A549 (cell line): ENCODE measurements at regions not wholly inside any gene's neighbourhood (a gene's known extent, or its start where the extent isn't known, plus 50 kb on each side); places are given as distances from the start of the nearest gene placed in this dataset.

ENCODE experiments used
- ATAC-seq, 2 experiments: fragments of 200-7000 bp in 1 of 2; fragments of >200 bp in 1 of 2; cut with Nextera tagmentation in 1 of 2; cut with Tn5 transposase in 1 of 2; 3 replicates each; pipeline versions ENCODE4 v1.8.0 to v1.9.1; 2018 to 2020; ENCODE audit warnings: mild to moderate bottlenecking in 1 of 2, moderate library complexity in 1 of 2
- CTCF ChIA-PET: fragments of 300-600 bp; sonication (Branson Sonifier 250); formaldehyde crosslinking; extraction: SDS; loops from one replicate; lab custom pipeline; 2021; ENCODE audit warnings: antibody characterized with exemption, inconsistent platforms; lab: Yijun Ruan, JAX
- POLR2A ChIA-PET: fragments of 350-600 bp; formaldehyde crosslinking; extraction: SDS; loops from one replicate; lab custom pipeline; 2021; ENCODE audit warnings: antibody characterized with exemption, inconsistent platforms; lab: Yijun Ruan, JAX
- DNase-seq, 2 experiments: peaks; one replicate each; pipeline versions ENCODE4 v3.0.0 to v3.0.0-alpha.2; 2011 to 2016; ENCODE audit warnings: low read depth in 1 of 2, low spot score in 1 of 2
- FAIRE-seq: peaks from 2 replicates; lab custom pipeline; 2011; peaks lifted over from hg19 to GRCh38; lab: Jason Lieb, UNC
- H3K27ac ChIP-seq, 2 experiments: fragments of >200 bp; sonication (Bioruptor Twin); formaldehyde crosslinking; 3 replicates each; pipeline ENCODE4 v1.5.1; 2016 to 2017
- H3K4me1 ChIP-seq: fragments of >200 bp; sonication (Bioruptor Twin); formaldehyde crosslinking; 3 replicates; pipeline ENCODE4 v1.6.1; 2016
- H3K4me2 ChIP-seq: fragments of >200 bp; sonication (Bioruptor Twin); formaldehyde crosslinking; 3 replicates; pipeline ENCODE4 v1.6.1; 2016
- H3K4me3 ChIP-seq: fragments of >200 bp; sonication (Bioruptor Twin); formaldehyde crosslinking; 3 replicates; pipeline ENCODE4 v1.5.1; 2016
- H3K9me3 ChIP-seq: fragments of >200 bp; sonication (Bioruptor Twin); formaldehyde crosslinking; 3 replicates; pipeline ENCODE4 v1.6.1; 2016
- BHLHE40 ChIP-seq: IDR thresholded peaks from 2 replicates; pipeline ENCODE4 v1.6.1; 2012; ENCODE audit warnings: low read depth, low read length, inconsistent platforms
- CBX2 ChIP-seq: fragments of 200-600 bp; sonication (generic); IDR thresholded peaks from 2 replicates; pipeline ENCODE4 v1.6.1; 2016; ENCODE audit warnings: low read depth, mild to moderate bottlenecking, borderline replicate concordance
- CHD4 ChIP-seq: fragments of 200-600 bp; sonication (generic); IDR thresholded peaks from 2 replicates; pipeline ENCODE4 v1.6.1; 2016; ENCODE audit warnings: antibody characterized with exemption, mild to moderate bottlenecking, borderline replicate concordance
- CTCF ChIP-seq: fragments of >200 bp; sonication (Bioruptor Twin); formaldehyde crosslinking; IDR thresholded peaks from 3 replicates; pipeline ENCODE4 v1.5.1; 2016
- E2F6 ChIP-seq: IDR thresholded peaks from 2 replicates; pipeline ENCODE4 v1.6.1; 2012; ENCODE audit warnings: low read depth, borderline replicate concordance
- EHF ChIP-seq: fragments of 250-450 bp; sonication (Bioruptor Pico); IDR thresholded peaks from 2 replicates; pipeline ENCODE4 v1.5.0; 2020; ENCODE audit warnings: mild to moderate bottlenecking
- ELK1 ChIP-seq: fragments of 150-350 bp; IDR thresholded peaks from 2 replicates; pipeline ENCODE4 v1.6.1; 2014; ENCODE audit warnings: low read depth, mild to moderate bottlenecking, low read length
- ESRRA ChIP-seq: fragments of 150-350 bp; IDR thresholded peaks from 2 replicates; pipeline ENCODE4 v1.6.1; 2014; ENCODE audit warnings: mild to moderate bottlenecking, low read length, borderline replicate concordance
- FOSL2 ChIP-seq, 2 experiments: fragments of 450-650 bp in 1 of 2; fragments of >200 bp in 1 of 2; sonication (Bioruptor Twin) in 1 of 2; formaldehyde crosslinking; IDR thresholded peaks; 2 replicates each; pipeline versions ENCODE4 v1.5.0 to v1.6.1; 2016 to 2020; ENCODE audit warnings: mild to moderate bottlenecking in 1 of 2, moderate library complexity in 1 of 2
- HDAC2 ChIP-seq: fragments of 200-600 bp; sonication (generic); IDR thresholded peaks from 2 replicates; pipeline ENCODE4 v1.6.1; 2016
- HES2 ChIP-seq: fragments of >200 bp; sonication (Bioruptor Twin); formaldehyde crosslinking; IDR thresholded peaks from 2 replicates; pipeline ENCODE4 v1.6.1; 2016
- PBX3 ChIP-seq: IDR thresholded peaks from 2 replicates; pipeline ENCODE4 v1.6.1; 2012
- POLR2A ChIP-seq: IDR thresholded peaks from 2 replicates; pipeline ENCODE4 v1.6.1; 2012; ENCODE audit warnings: mild to moderate bottlenecking, low read length
- POLR2AphosphoS2 ChIP-seq: conservative IDR thresholded peaks from 2 replicates; pipeline ENCODE4 v1.6.1; 2012; ENCODE audit warnings: low read length, improper control_type of control experiment, inconsistent platforms
- ZFP36 ChIP-seq: fragments of 450-650 bp; IDR thresholded peaks from 2 replicates; pipeline ENCODE4 v1.6.1; 2014; ENCODE audit warnings: borderline replicate concordance; ENCODE audit not compliant: partially characterized antibody
- ZNF302 ChIP-seq: fragments of 250-450 bp; sonication (Bioruptor Pico); IDR thresholded peaks from 2 replicates; pipeline ENCODE4 v1.9.0; 2021; ENCODE audit warnings: inconsistent platforms, mild to moderate bottlenecking, moderate library complexity
- ZSCAN20 ChIP-seq: fragments of 250-450 bp; sonication (Bioruptor Pico); IDR thresholded peaks from 2 replicates; pipeline ENCODE4 v1.8.0; 2022; ENCODE audit warnings: mild to moderate bottlenecking, moderate library complexity
- WGBS: methylation state at CpG from one replicate; pipeline ENCODE4 v1.1.6; 2017; ENCODE audit errors: missing lambda C conversion rate; 5-methylcytosine and 5-hydroxymethylcytosine counted together

GRCh38 chr2:599601-600000 lies 77.6 kb downstream of the TMEM18 start:
- POLR2A ChIA-PET = no interaction called here
- Histone ChIP-seq H3K9me3 (no peaks in the 10 kb centered on the region; the same call in 2 of the 3 replicates), H3K27ac (no peak overlapping the region), H3K4me2 (no peak overlapping the region), H3K4me3 (no peak overlapping the region), H3K4me1 (no peaks in the 10 kb centered on the region)
- 35% methylated on average over 8 of the region's 8 CpGs for WGBS
- DNase-seq (no peak), ATAC-seq (no peak), FAIRE-seq (no peak)
- CTCF ChIA-PET = interaction anchor here (1.1 kb wide), 1 partner anchor 11 kb away, joined by 3 read pairs; no protein-coding TSS in a partner anchor
- TF ChIP-seq CHD4 = no peak
- no peak for TF ChIP-seq ZFP36
- no peak for TF ChIP-seq BHLHE40
- TF ChIP-seq ZNF302 (CRISPR knock-in tag) = no peak
- TF ChIP-seq CBX2 = no peak

- no peaks in the 10 kb centered on the region; the same call in 2 of the 3 replicates for H3K9me3 ChIP-seq
- H3K4me2 ChIP-seq = no peak overlapping the region
- no peak overlapping the region for H3K4me3 ChIP-seq
- FAIRE-seq (no peak), DNase-seq (no peak), ATAC-seq (no peak; a peak in 1 of 6 replicates)
- no peaks in the 10 kb centered on the region for H3K4me1 ChIP-seq
- CTCF ChIA-PET = interaction anchor here (1.1 kb wide), 1 partner anchor 12 kb away, joined by 3 read pairs; no protein-coding TSS in a partner anchor
- TF ChIP-seq ELK1 = no peak
- no peak for TF ChIP-seq CTCF
- no peak for TF ChIP-seq PBX3
- TF ChIP-seq ZNF302 (CRISPR knock-in tag) = no peak
- TF ChIP-seq HDAC2 = no peak
- TF ChIP-seq ZFP36 = no peak
- TF ChIP-seq POLR2AphosphoS2 = no peak
- no peak for TF ChIP-seq ZSCAN20
- no peak for TF ChIP-seq ESRRA
- TF ChIP-seq EHF (CRISPR knock-in tag) = no peak
- TF ChIP-seq HES2 = no peak
- TF ChIP-seq E2F6 = no peak
- WGBS = 55% methylated on average over 10 of the region's 17 CpGs
- H3K27ac ChIP-seq = no peak overlapping the region
- POLR2A ChIA-PET = no interaction called here
Measured at GRCh38 chr2:598058-598802, 79.0 kb downstream of the TMEM18 start.

GRCh38 chr2:595831-596592 lies 81.2 kb downstream of the TMEM18 start:
- H3K4me3 ChIP-seq = no peak overlapping the region
- no peaks in the 10 kb centered on the region for H3K4me1 ChIP-seq
- no peak overlapping the region for H3K27ac ChIP-seq
- ATAC-seq (no peak), DNase-seq (no peak)
- TF ChIP-seq POLR2A (0 out of 2 replicates have a peak, but pooled peaks have one; percentile 7), FOSL2 (IDR thresholded peaks at IDR 0.05) (no peak), FOSL2 (CRISPR knock-in tag; IDR thresholded peaks at IDR 0.05) (no peak), HDAC2 (no peak), ELK1 (no peak)
- TF ChIP-seq, all 56 proteins: peak for 1
- 24% methylated on average over 13 of the region's 13 CpGs for WGBS
- no peaks in the 10 kb centered on the region; the same call in 2 of the 3 replicates for H3K9me3 ChIP-seq
- ChIA-PET CTCF (no interaction called here), POLR2A (no interaction called here)
- FAIRE-seq = no peak
- no peak overlapping the region for H3K4me2 ChIP-seq
